SK-N-SH treated with all-trans-retinoic acid at 6 μM for 48 hours (cell line): ENCODE measurements at regions not wholly inside any gene's neighbourhood (a gene's known extent, or its start where the extent isn't known, plus 50 kb on each side); places are given as distances from the start of the nearest gene placed in this dataset.

ENCODE experiments used
- ATAC-seq: fragments of 200-7000 bp; cut with Tn5 transposase; 3 replicates; pipeline ENCODE4 v1.9.1; 2020; ENCODE audit warnings: mild to moderate bottlenecking, moderate library complexity
- ARNTL ChIP-seq: fragments of 450-650 bp; formaldehyde crosslinking; IDR thresholded peaks from 2 replicates; pipeline ENCODE4 v1.5.0; 2020; ENCODE audit warnings: low read depth, mild to moderate bottlenecking, moderate library complexity, borderline replicate concordance
- BACH2 ChIP-seq: fragments of 250-450 bp; sonication (Bioruptor Pico); IDR thresholded peaks from 2 replicates; pipeline ENCODE4 v1.9.0; 2021; ENCODE audit warnings: mild to moderate bottlenecking, borderline replicate concordance
- CSDC2 ChIP-seq: fragments of 250-450 bp; sonication (Bioruptor Pico); IDR thresholded peaks from 2 replicates; pipeline ENCODE4 v1.5.0; 2020; ENCODE audit warnings: mild to moderate bottlenecking, moderate library complexity
- CSRNP3 ChIP-seq: fragments of 250-450 bp; sonication (Bioruptor Pico); IDR thresholded peaks from 2 replicates; pipeline ENCODE4 v1.5.1; 2021; ENCODE audit warnings: mild to moderate bottlenecking, moderate library complexity
- ESRRG ChIP-seq: fragments of 250-450 bp; sonication (Bioruptor Pico); IDR thresholded peaks from 2 replicates; pipeline ENCODE4 v1.6.1; 2021; ENCODE audit warnings: mild to moderate bottlenecking
- GLIS3 ChIP-seq: fragments of 250-450 bp; sonication (Bioruptor Pico); IDR thresholded peaks from 2 replicates; pipeline ENCODE4 v1.5.0; 2020; ENCODE audit warnings: mild to moderate bottlenecking, moderate library complexity
- ISL1 ChIP-seq: fragments of 250-450 bp; sonication (Bioruptor Pico); IDR thresholded peaks from 2 replicates; pipeline ENCODE4 v2.1.2; 2022; ENCODE audit warnings: mild to moderate bottlenecking, moderate library complexity
- OSR1 ChIP-seq: fragments of 250-450 bp; sonication (Bioruptor Pico); IDR thresholded peaks from 2 replicates; pipeline ENCODE4 v1.8.0; 2022; ENCODE audit warnings: moderate library complexity, mild to moderate bottlenecking, inconsistent platforms
- PATZ1 ChIP-seq: fragments of 250-450 bp; sonication (Bioruptor Pico); IDR thresholded peaks from 2 replicates; pipeline ENCODE4 v1.8.0; 2020; ENCODE audit warnings: mild to moderate bottlenecking, moderate library complexity, borderline replicate concordance
- PPARA ChIP-seq: fragments of 250-450 bp; sonication (Bioruptor Pico); IDR thresholded peaks from 2 replicates; pipeline ENCODE4 v1.5.0; 2020; ENCODE audit warnings: mild to moderate bottlenecking, borderline replicate concordance
- SNAI2 ChIP-seq: fragments of 250-450 bp; sonication (Bioruptor Pico); IDR thresholded peaks from 2 replicates; pipeline ENCODE4 v1.5.0; 2020; ENCODE audit warnings: mild to moderate bottlenecking, moderate library complexity
- TCF4 ChIP-seq: fragments of 250-450 bp; sonication (Bioruptor Pico); IDR thresholded peaks from 2 replicates; pipeline ENCODE4 v1.8.0; 2021; ENCODE audit warnings: mild to moderate bottlenecking, moderate library complexity, borderline replicate concordance
- TOX ChIP-seq: fragments of 250-450 bp; sonication (Bioruptor Pico); IDR thresholded peaks from 2 replicates; pipeline ENCODE4 v1.8.0; 2021; ENCODE audit warnings: mild to moderate bottlenecking, moderate library complexity, borderline replicate concordance
- TSHZ2 ChIP-seq: fragments of 250-450 bp; sonication (Bioruptor Pico); IDR thresholded peaks from 2 replicates; pipeline ENCODE4 v1.5.0; 2020; ENCODE audit warnings: mild to moderate bottlenecking, moderate library complexity
- ZC3H10 ChIP-seq: fragments of 250-450 bp; sonication (Bioruptor Pico); IDR thresholded peaks from 2 replicates; pipeline ENCODE4 v1.5.1; 2021; ENCODE audit warnings: mild to moderate bottlenecking, moderate library complexity
- ZFP3 ChIP-seq: fragments of 250-450 bp; sonication (Bioruptor Pico); IDR thresholded peaks from 2 replicates; pipeline ENCODE4 v1.5.0; 2020; ENCODE audit warnings: mild to moderate bottlenecking, moderate library complexity
- ZFP30 ChIP-seq: fragments of 450-650 bp; formaldehyde crosslinking; IDR thresholded peaks from 2 replicates; pipeline ENCODE4 v1.5.0; 2022; ENCODE audit warnings: mild to moderate bottlenecking, moderate library complexity
- ZNF565 ChIP-seq: fragments of 450-650 bp; formaldehyde crosslinking; conservative IDR thresholded peaks from 2 replicates; pipeline ENCODE4 v1.5.0; 2020; ENCODE audit warnings: low read depth, mild to moderate bottlenecking, moderate library complexity
- ZNF70 ChIP-seq: fragments of 450-650 bp; formaldehyde crosslinking; IDR thresholded peaks from 2 replicates; pipeline ENCODE4 v1.5.0; 2020; ENCODE audit warnings: mild to moderate bottlenecking, moderate library complexity

- no peak for ATAC-seq
- TF ChIP-seq ZFP3 (CRISPR knock-in tag) (no peak), SNAI2 (CRISPR knock-in tag) (no peak), ESRRG (CRISPR knock-in tag) (no peak)
- TF ChIP-seq, all 23 proteins: peak for 0
Observed at GRCh38 chr11:101817581-101817980, 97.2 kb upstream of the CEP126 start.

GRCh38 chr11:101816613-101817012 lies 98.2 kb upstream of the CEP126 start:
- ATAC-seq: no peak
- TF ChIP-seq ARNTL (no peak), BACH2 (CRISPR knock-in tag) (no peak), PPARA (no peak), TCF4 (no peak), ESRRG (CRISPR knock-in tag) (no peak), OSR1 (no peak), ZNF565 (no peak), ZC3H10 (no peak), TSHZ2 (CRISPR knock-in tag) (no peak), TOX (no peak), PATZ1 (CRISPR knock-in tag) (no peak), ZNF70 (CRISPR knock-in tag) (no peak)

GRCh38 chr11:101812546-101812945 lies 102.3 kb upstream of the CEP126 start:
- no peak for TF ChIP-seq ZFP3 (CRISPR knock-in tag)
- no peak for TF ChIP-seq GLIS3 (CRISPR knock-in tag)
- no peak for TF ChIP-seq BACH2 (CRISPR knock-in tag)
- TF ChIP-seq ZFP30 (CRISPR knock-in tag): no peak
- TF ChIP-seq ARNTL: no peak
- no peak for ATAC-seq

- TF ChIP-seq ZNF565 (no peak), TSHZ2 (CRISPR knock-in tag) (no peak), ARNTL (no peak)
- ATAC-seq: no peak
Observed at GRCh38 chr11:101810546-101810945, 104.3 kb upstream of the CEP126 start.

GRCh38 chr11:101807531-101807930 lies 107.3 kb upstream of the CEP126 start:
- no peak for ATAC-seq

More at GRCh38 chr11:101807531-101807930, 107.3 kb upstream of the CEP126 start:
- TF ChIP-seq CSRNP3 (no peak), GLIS3 (CRISPR knock-in tag) (no peak), OSR1 (no peak), ISL1 (CRISPR knock-in tag) (no peak), TSHZ2 (CRISPR knock-in tag) (no peak), CSDC2 (CRISPR knock-in tag) (no peak), ZNF70 (CRISPR knock-in tag) (no peak), BACH2 (CRISPR knock-in tag) (no peak), TCF4 (no peak), ESRRG (CRISPR knock-in tag) (no peak), ZFP30 (CRISPR knock-in tag) (no peak), ARNTL (no peak)
